GM23338 (cell line): ENCODE measurements at regions not wholly inside any gene's neighbourhood (a gene's known extent, or its start where the extent isn't known, plus 50 kb on each side); places are given as distances from the start of the nearest gene placed in this dataset.

Experiments used
- ATAC-seq: fragments of 200-7000 bp; cut with Tn5 transposase; 3 replicates; pipeline ENCODE4 v1.9.1; 2020
- DNase-seq: peaks from one replicate; pipeline ENCODE4 v3.0.0-alpha.2; 2015; ENCODE audit warnings: low spot score
- H2AFZ ChIP-seq: fragments of 200-600 bp; sonication (generic); 2 replicates; pipeline ENCODE4 v1.8.0; 2016; ENCODE audit warnings: antibody characterized with exemption, mild to moderate bottlenecking, moderate library complexity
- H3F3A ChIP-seq: fragments of 200-600 bp; sonication (generic); replicated peaks from 2 replicates; pipeline ENCODE4 v1.8.0; 2017; ENCODE audit warnings: antibody characterized with exemption, mixed run types, low read depth
- H3K27ac ChIP-seq: fragments of 200-600 bp; sonication (generic); 2 replicates; pipeline ENCODE4 v1.6.1; 2016; ENCODE audit warnings: low read depth
- H3K27me3 ChIP-seq: fragments of 200-600 bp; sonication (generic); 2 replicates; pipeline ENCODE4 v1.8.0; 2016; ENCODE audit warnings: mild to moderate bottlenecking, mixed run types, moderate library complexity; ENCODE audit not compliant: insufficient read depth
- H3K36me3 ChIP-seq: fragments of 200-600 bp; sonication (generic); 2 replicates; pipeline ENCODE4 v1.8.0; 2016; ENCODE audit warnings: mild to moderate bottlenecking; ENCODE audit not compliant: insufficient read depth
- H3K4me1 ChIP-seq: fragments of 200-600 bp; sonication (generic); 2 replicates; pipeline ENCODE4 v1.8.0; 2016; ENCODE audit warnings: mild to moderate bottlenecking, moderate library complexity; ENCODE audit not compliant: insufficient read depth
- H3K4me2 ChIP-seq: fragments of 200-600 bp; sonication (generic); 2 replicates; pipeline ENCODE4 v1.7.1; 2017; ENCODE audit warnings: mixed run types
- H3K4me3 ChIP-seq: fragments of 200-600 bp; sonication (generic); 2 replicates; pipeline ENCODE4 v1.6.1; 2016; ENCODE audit warnings: mixed run types
- H3K79me2 ChIP-seq: fragments of 200-600 bp; sonication (generic); replicated peaks from 2 replicates; pipeline ENCODE4 v1.8.0; 2017; ENCODE audit warnings: mild to moderate bottlenecking; ENCODE audit not compliant: insufficient read depth
- H3K9me2 ChIP-seq: fragments of 200-600 bp; sonication (generic); 2 replicates; pipeline ENCODE4 v1.8.0; 2017; ENCODE audit not compliant: insufficient read depth
- H4K20me1 ChIP-seq: fragments of 200-600 bp; sonication (generic); replicated peaks from 2 replicates; pipeline ENCODE4 v1.8.0; 2017; ENCODE audit warnings: mild to moderate bottlenecking; ENCODE audit not compliant: insufficient read depth
- H3K27ac Mint-ChIP-seq: 2 replicates; pipeline ENCODE4 v1.8.0; 2020; ENCODE audit warnings: inconsistent platforms, mild to moderate bottlenecking, moderate library complexity, mixed read lengths
- H3K27me3 Mint-ChIP-seq: 3 replicates; pipeline ENCODE4 v1.8.0; 2022; ENCODE audit warnings: low read depth, mild to moderate bottlenecking, moderate library complexity, mixed read lengths, inconsistent platforms; ENCODE audit not compliant: insufficient read depth, poor library complexity
- H3K36me3 Mint-ChIP-seq: 3 replicates; pipeline ENCODE4 v1.8.0; 2021; ENCODE audit warnings: low read depth, mild to moderate bottlenecking, inconsistent platforms, moderate library complexity, mixed read lengths
- H3K4me1 Mint-ChIP-seq: 3 replicates; pipeline ENCODE4 v1.8.0; 2020; ENCODE audit warnings: mild to moderate bottlenecking, inconsistent platforms, mixed read lengths
- H3K4me3 Mint-ChIP-seq: 3 replicates; pipeline ENCODE4 v1.8.0; 2021; ENCODE audit warnings: moderate library complexity, mild to moderate bottlenecking, inconsistent platforms, mixed read lengths
- H3K9me3 Mint-ChIP-seq: 3 replicates; pipeline ENCODE4 v1.8.0; 2020; ENCODE audit warnings: moderate library complexity, mild to moderate bottlenecking, inconsistent platforms, mixed read lengths
- CREB1 ChIP-seq: fragments of 250-450 bp; sonication (Bioruptor Pico); IDR thresholded peaks from 2 replicates; pipeline ENCODE4 v1.5.0; 2020; ENCODE audit warnings: low read depth, mild to moderate bottlenecking, moderate library complexity
- CTCF ChIP-seq, 2 experiments: fragments of 200-600 bp in 1 of 2; sonication (generic) in 1 of 2; conservative IDR thresholded peaks; 2 replicates each; pipeline versions ENCODE4 v1.5.1 to v1.6.1; 2016 to 2017; ENCODE audit warnings: antibody characterized with exemption in 2 of 2, low read depth in 2 of 2, mild to moderate bottlenecking in 2 of 2, moderate library complexity in 1 of 2
- ETS1 ChIP-seq: IDR thresholded peaks from 2 replicates; pipeline ENCODE4 v1.6.1; 2016; ENCODE audit warnings: antibody characterized with exemption
- EZH2phosphoT487 ChIP-seq: fragments of 200-600 bp; sonication (generic); IDR thresholded peaks from one replicate; pipeline ENCODE4 v1.8.1; 2018; ENCODE audit warnings: antibody characterized with exemption; ENCODE audit not compliant: unreplicated experiment
- NANOG ChIP-seq: IDR thresholded peaks from 2 replicates; pipeline ENCODE4 v1.6.1; 2016; ENCODE audit warnings: antibody characterized with exemption, borderline replicate concordance
- POLR2AphosphoS5 ChIP-seq: IDR thresholded peaks from 2 replicates; pipeline ENCODE4 v1.6.1; 2016; ENCODE audit warnings: antibody characterized with exemption, low read depth
- REST ChIP-seq: IDR thresholded peaks from one replicate; pipeline ENCODE4 v1.6.1; 2018; ENCODE audit warnings: antibody characterized with exemption; ENCODE audit not compliant: unreplicated experiment
- ZNF331 ChIP-seq: fragments of 250-450 bp; sonication (Bioruptor Pico); IDR thresholded peaks from 2 replicates; pipeline ENCODE4 v1.5.0; 2020; ENCODE audit warnings: low read depth, mild to moderate bottlenecking, moderate library complexity
- ZNF462 ChIP-seq: fragments of 250-450 bp; sonication (Bioruptor Pico); IDR thresholded peaks from 2 replicates; pipeline ENCODE4 v1.5.0; 2020; ENCODE audit warnings: mild to moderate bottlenecking, moderate library complexity

GRCh38 chr4:126647756-126648397, 984.9 kb upstream of the INTU start:
- no peaks in the 10 kb centered on the region for H3K4me1 ChIP-seq
- H3K4me3 ChIP-seq, result no peak overlapping the region
- H3K9me3 Mint-ChIP-seq, result no peaks in the 10 kb centered on the region
- ATAC-seq (no peak), DNase-seq (no peak)
- TF ChIP-seq REST (no peak), NANOG (no peak), EZH2phosphoT487 (no peak), ETS1 (no peak), CTCF (conservative IDR thresholded peaks at IDR 0.05; ENCODE audit: low read depth in 2 of 2) (no peak), CREB1 (CRISPR knock-in tag) (no peak), ZNF331 (no peak)
- H3K4me3 Mint-ChIP-seq, result no peak overlapping the region
- H2AFZ ChIP-seq, result no peak overlapping the region; the same call in 1 of the 2 replicates
- no peak overlapping the region for H3K27ac ChIP-seq
- H3F3A ChIP-seq, result no peaks in the 10 kb centered on the region
- 0 out of 2 replicates have a peak, but pooled peaks cover 3% of the 10 kb centered on the region for H3K9me2 ChIP-seq
- H3K36me3 Mint-ChIP-seq, result no peaks in the 10 kb centered on the region
- no peak overlapping the region for H3K4me2 ChIP-seq
- H3K4me1 Mint-ChIP-seq, result no peaks in the 10 kb centered on the region
- H3K27me3 Mint-ChIP-seq, result no peaks in the 10 kb centered on the region
- H3K36me3 ChIP-seq, result no peaks in the 10 kb centered on the region
- H3K27ac Mint-ChIP-seq, result no peak overlapping the region
- no peaks in the 10 kb centered on the region for H3K27me3 ChIP-seq
- H3K79me2 ChIP-seq, result no peaks in the 10 kb centered on the region
- no peaks in the 10 kb centered on the region for H4K20me1 ChIP-seq

- no peaks in the 10 kb centered on the region for H3K9me3 Mint-ChIP-seq
- Histone ChIP-seq H3K4me1 (no peaks in the 10 kb centered on the region), H3F3A (no peaks in the 10 kb centered on the region), H3K4me3 (no peak overlapping the region), H2AFZ (no peak overlapping the region), H3K4me2 (no peak overlapping the region), H3K79me2 (no peaks in the 10 kb centered on the region), H3K27me3 (no peaks in the 10 kb centered on the region), H3K36me3 (no peaks in the 10 kb centered on the region), H3K9me2 (no peaks in the 10 kb centered on the region), H3K27ac (no peak overlapping the region), H4K20me1 (no peaks in the 10 kb centered on the region)
- TF ChIP-seq POLR2AphosphoS5 (no peak), ZNF462 (no peak), EZH2phosphoT487 (no peak)
- no peaks in the 10 kb centered on the region for H3K36me3 Mint-ChIP-seq
- ATAC-seq (no peak), DNase-seq (no peak)
- H3K27me3 Mint-ChIP-seq, result no peaks in the 10 kb centered on the region
- no peak overlapping the region for H3K4me3 Mint-ChIP-seq
- H3K27ac Mint-ChIP-seq, result no peak overlapping the region
- H3K4me1 Mint-ChIP-seq, result no peaks in the 10 kb centered on the region
Observed at GRCh38 chr4:126658411-126658810, 974.3 kb upstream of the INTU start.
